GM18867 (cell line): ENCODE measurements at regions not wholly inside any gene's neighbourhood (a gene's known extent, or its start where the extent isn't known, plus 50 kb on each side); places are given as distances from the start of the nearest gene placed in this dataset.
"Not testable (repeated sequence)": the region's sequence is repeated elsewhere in the genome, so short reads cannot be mapped to it uniquely, and the experiment has no call there.

ENCODE experiments used
- ATAC-seq: cut with Tn5 transposase; IDR thresholded peaks from one replicate; pipeline ENCODE4 v1.9.1; 2021; ENCODE audit warnings: mild to moderate bottlenecking, moderate library complexity; ENCODE audit not compliant: unreplicated experiment

- no peak for ATAC-seq
These were observed 157.7 kb downstream of the GJA1 start for GRCh38 chr6:121593011-121593641.

- no peak for ATAC-seq
These were observed 158.6 kb downstream of the GJA1 start for GRCh38 chr6:121594053-121594452.

GRCh38 chr6:121595646-121596045 is 160.2 kb downstream of the GJA1 start:
- ATAC-seq: no peak

- ATAC-seq: no peak
These were observed 161.0 kb downstream of the GJA1 start for GRCh38 chr6:121596441-121596840.

- ATAC-seq: no peak
These were observed 162.2 kb downstream of the GJA1 start for GRCh38 chr6:121597654-121598053.

- ATAC-seq: not testable (repeated sequence)
These were observed 163.9 kb downstream of the GJA1 start for GRCh38 chr6:121599331-121599730.

GRCh38 chr6:121600389-121601168 is 165.1 kb downstream of the GJA1 start:
- no peak for ATAC-seq

GRCh38 chr6:121603486-121603885 is 168.0 kb downstream of the GJA1 start:
- ATAC-seq: no peak

GRCh38 chr6:121607721-121608120 is 172.3 kb downstream of the GJA1 start:
- no peak for ATAC-seq

GRCh38 chr6:121608270-121608669 is 172.8 kb downstream of the GJA1 start:
- ATAC-seq: no peak

GRCh38 chr6:121609281-121609680 is 173.8 kb downstream of the GJA1 start:
- no peak for ATAC-seq

GRCh38 chr6:121612927-121613326 is 177.5 kb downstream of the GJA1 start:
- ATAC-seq: no peak

GRCh38 chr6:121614115-121614514 is 178.7 kb downstream of the GJA1 start:
- no peak for ATAC-seq

- no peak for ATAC-seq
These were observed 180.0 kb downstream of the GJA1 start for GRCh38 chr6:121615493-121615892.

- no peak for ATAC-seq
These were observed 181.0 kb downstream of the GJA1 start for GRCh38 chr6:121616406-121616805.

GRCh38 chr6:121617388-121617787 is 181.9 kb downstream of the GJA1 start:
- no peak for ATAC-seq

- no peak for ATAC-seq
These were observed 183.6 kb downstream of the GJA1 start for GRCh38 chr6:121619013-121619412.

GRCh38 chr6:121619987-121620740 is 184.7 kb downstream of the GJA1 start:
- no peak for ATAC-seq

GRCh38 chr6:121627761-121628160 is 192.3 kb downstream of the GJA1 start:
- ATAC-seq: no peak

GRCh38 chr6:121630716-121631115 is 195.3 kb downstream of the GJA1 start:
- no peak for ATAC-seq

- ATAC-seq: not testable (repeated sequence)
These were observed 196.3 kb downstream of the GJA1 start for GRCh38 chr6:121631752-121632151.

GRCh38 chr6:121633309-121633708 is 197.9 kb downstream of the GJA1 start:
- no peak for ATAC-seq
